AG04449 (cell line): ENCODE measurements at regions not wholly inside any gene's neighbourhood (a gene's known extent, or its start where the extent isn't known, plus 50 kb on each side); places are given as distances from the start of the nearest gene placed in this dataset.

Experiments used
- CTCF ChIA-PET: fragments of 350-600 bp; formaldehyde crosslinking; extraction: SDS; loops from one replicate; lab custom pipeline; 2021; ENCODE audit warnings: antibody characterized with exemption; lab: Yijun Ruan, JAX
- POLR2A ChIA-PET: fragments of 400-600, 350-600 bp; formaldehyde crosslinking; extraction: SDS; loops from one replicate; lab custom pipeline; 2020; ENCODE audit warnings: antibody characterized with exemption, inconsistent platforms; lab: Yijun Ruan, JAX
- DNase-seq: peaks from one replicate; pipeline ENCODE4 v3.0.0-alpha.2; 2010; ENCODE audit warnings: low read depth, low spot score
- H3K4me3 ChIP-seq: 2 replicates; pipeline ENCODE4 v1.5.1; 2011; ENCODE audit warnings: low read depth, mild to moderate bottlenecking, control low read depth, low read length
- TF ChIP-seq, protein P1 (sequence below): IDR thresholded peaks from one replicate; pipeline ENCODE4 v1.5.1; 2011; ENCODE audit warnings: mild to moderate bottlenecking, moderate library complexity, low read length, control low read depth, inconsistent platforms; ENCODE audit not compliant: insufficient read depth; ENCODE audit errors: missing control alignments

DNA sequence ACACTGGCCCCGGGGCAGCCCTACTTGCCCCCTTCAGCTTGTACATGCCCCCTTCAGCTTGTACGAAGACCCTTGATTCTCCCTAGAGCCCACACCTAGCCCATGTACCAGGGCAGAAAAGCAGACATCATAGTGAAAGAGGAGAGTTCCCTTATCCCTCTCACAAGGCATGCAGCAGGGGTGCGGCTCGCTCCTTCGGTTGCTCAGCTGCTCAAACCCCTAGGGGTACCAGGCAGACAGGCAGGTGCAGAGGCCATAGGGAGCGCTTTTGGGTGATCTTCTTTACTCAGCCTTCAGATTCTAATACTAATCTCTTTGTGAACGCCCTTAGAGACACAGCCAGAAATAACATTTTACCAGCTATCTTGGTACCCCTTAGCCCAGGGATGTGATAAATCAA, 286.3 kb downstream of the NPIPA8 start:
- CTCF ChIA-PET = no interaction called here
- H3K4me3 ChIP-seq = no peak overlapping the region
- TF ChIP-seq, protein P1, sequence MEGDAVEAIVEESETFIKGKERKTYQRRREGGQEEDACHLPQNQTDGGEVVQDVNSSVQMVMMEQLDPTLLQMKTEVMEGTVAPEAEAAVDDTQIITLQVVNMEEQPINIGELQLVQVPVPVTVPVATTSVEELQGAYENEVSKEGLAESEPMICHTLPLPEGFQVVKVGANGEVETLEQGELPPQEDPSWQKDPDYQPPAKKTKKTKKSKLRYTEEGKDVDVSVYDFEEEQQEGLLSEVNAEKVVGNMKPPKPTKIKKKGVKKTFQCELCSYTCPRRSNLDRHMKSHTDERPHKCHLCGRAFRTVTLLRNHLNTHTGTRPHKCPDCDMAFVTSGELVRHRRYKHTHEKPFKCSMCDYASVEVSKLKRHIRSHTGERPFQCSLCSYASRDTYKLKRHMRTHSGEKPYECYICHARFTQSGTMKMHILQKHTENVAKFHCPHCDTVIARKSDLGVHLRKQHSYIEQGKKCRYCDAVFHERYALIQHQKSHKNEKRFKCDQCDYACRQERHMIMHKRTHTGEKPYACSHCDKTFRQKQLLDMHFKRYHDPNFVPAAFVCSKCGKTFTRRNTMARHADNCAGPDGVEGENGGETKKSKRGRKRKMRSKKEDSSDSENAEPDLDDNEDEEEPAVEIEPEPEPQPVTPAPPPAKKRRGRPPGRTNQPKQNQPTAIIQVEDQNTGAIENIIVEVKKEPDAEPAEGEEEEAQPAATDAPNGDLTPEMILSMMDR = no peak
- DNase-seq = no peak
- POLR2A ChIA-PET = no interaction called here

DNA sequence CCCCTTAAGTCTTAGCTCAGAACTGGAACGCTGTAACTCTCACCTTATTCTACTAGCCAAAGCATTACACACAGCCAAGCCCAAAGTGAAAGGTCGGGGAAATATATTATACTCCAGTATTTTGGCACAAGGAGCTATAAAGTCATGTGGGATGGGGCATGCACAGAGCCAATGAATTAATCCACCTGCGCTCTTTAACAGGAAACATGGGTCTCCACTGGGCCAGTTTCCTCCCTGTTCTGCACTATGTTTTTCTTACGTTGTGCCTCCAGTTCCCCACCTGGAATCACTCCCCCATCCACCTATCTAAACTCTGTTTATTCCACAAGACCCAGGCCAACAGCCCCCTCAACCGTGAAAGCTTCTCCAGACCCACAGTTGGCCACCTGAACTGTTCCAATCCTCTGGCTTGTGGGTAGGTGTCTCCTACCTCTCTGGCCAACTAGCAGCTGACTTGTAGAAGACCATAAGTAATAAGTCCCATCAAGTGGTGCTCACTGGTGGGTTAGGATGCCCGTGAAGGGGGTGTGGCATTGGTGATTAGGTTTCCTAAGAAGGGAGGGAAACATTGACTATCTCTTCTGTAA, 286.9 kb downstream of the NPIPA8 start:
- TF ChIP-seq, protein P1 = no peak
- POLR2A ChIA-PET = no interaction called here
- DNase-seq = no peak
- no peak overlapping the region for H3K4me3 ChIP-seq
- CTCF ChIA-PET = no interaction called here

DNA sequence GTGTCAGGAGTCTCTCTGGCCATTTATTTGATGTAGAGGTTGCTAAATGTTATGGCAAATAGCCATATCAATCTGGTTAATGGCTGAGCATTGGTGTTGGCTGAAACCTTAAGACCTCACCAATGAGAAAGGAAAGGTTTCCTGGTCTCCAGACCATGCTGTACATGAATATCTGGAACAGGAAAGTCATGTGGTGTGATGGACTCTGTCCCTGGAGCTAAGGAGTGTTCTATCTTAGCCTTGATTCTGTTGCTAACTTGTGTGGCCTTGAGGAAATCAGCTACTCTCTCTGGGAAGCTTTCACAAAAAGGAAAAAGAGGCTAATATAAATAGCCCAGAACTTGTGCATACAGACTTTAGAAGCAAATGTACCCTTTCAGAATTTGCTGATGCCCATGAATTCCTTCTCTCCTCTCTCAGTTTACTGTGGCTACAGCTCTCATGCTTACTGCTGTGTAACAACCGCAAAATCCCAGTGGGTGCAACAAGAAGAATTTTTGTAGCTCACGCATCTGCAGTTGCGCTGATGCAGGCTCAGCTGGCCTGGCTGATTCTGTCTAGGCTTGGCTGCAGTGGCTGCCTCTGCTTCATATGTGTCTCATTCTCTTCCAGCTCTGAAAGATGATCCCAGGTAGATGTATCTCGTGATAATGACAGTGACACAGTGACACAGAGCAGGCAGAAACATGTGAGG, 287.5 kb downstream of the NPIPA8 start:
- TF ChIP-seq, protein P1 = no peak
- ChIA-PET CTCF (no interaction called here), POLR2A (no interaction called here)
- no peak overlapping the region for H3K4me3 ChIP-seq
- DNase-seq = no peak

DNA sequence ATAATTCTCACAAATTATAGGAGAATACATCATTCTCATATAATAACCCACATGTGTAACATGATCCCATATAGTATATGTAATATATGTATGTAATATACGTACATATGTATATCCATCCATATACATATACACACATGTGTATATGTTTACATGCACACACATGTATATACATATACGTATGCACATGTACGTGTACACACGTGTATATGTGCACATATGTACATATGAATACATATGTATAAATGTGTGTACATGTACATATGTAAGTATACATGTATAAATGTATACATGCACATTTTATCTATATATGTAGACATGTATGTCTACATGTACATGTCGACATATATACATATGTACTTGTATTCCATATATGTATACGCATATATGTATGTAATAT, 288.8 kb downstream of the NPIPA8 start:
- H3K4me3 ChIP-seq = no peak overlapping the region
- DNase-seq = no peak
- POLR2A ChIA-PET = no interaction called here
- CTCF ChIA-PET = no interaction called here
- TF ChIP-seq, protein P1 = no peak

DNA sequence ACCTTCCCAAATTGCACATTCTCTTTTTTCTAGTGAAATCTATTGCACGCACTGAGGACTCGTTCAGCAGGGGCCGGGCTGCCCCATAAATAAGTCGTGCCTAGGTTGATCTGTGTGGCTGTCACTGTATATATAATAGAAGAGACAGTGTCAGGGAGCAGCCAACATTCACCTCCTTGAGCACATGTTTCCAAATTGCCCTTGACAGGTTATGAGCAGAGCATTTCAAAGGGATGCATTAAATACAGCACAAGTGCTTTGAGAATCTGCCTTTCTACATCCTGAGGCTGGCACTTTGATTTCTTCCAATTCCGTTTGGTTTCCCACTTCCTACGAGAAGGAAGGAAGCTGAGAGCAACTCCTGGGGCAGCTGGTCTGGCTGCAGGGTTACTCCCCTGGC, 291.2 kb downstream of the NPIPA8 start:
- ChIA-PET POLR2A (no interaction called here), CTCF (no interaction called here)
- no peak overlapping the region for H3K4me3 ChIP-seq
- DNase-seq = no peak
- TF ChIP-seq, protein P1 = no peak

DNA sequence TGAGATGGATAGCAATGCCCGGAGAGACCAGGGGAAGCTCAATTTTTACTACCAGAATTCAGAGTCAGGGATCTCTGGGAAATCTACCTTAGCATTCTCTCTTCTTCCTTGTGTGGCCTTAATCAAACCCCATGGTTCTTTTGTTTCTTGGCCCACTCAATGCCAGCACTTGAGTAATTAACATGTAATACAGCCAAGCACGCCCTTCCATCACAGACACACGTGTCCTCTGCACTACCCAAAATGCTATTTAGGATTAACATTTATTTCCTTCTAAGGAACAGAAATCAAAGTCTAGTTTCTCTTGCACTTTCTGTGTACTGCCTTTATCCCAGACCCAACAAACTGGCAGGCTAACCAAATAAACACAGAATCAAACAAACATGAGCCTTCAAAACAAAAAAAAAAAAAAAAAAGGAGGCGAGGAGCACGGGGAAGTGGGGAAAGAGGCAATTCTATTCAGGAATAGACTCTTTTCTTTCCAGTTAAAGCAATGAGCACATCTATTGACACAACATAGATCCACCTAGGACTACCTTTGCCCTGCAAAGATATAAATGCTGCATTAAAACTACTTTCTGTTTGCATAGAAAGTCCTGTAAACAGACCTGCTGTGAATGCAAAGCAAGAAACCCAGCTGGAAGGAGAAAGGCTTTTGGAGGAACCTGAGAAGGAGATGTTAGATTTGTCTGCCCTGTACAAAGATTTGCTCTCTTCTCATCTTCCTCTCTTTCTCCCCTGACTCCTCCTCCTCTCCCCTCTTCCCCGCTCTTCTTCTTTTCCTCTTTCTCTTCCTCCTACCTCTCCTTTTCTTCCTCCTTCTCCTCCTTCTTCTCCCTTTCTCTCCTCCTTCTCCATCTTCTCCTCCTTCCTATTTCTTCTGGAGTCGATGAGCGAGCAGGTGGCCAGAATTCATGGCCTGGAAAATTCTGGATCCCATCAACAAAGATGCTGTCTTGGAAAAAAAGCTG, 294.4 kb downstream of the NPIPA8 start:
- ChIA-PET CTCF (no interaction called here), POLR2A (no interaction called here)
- H3K4me3 ChIP-seq = no peak overlapping the region
- TF ChIP-seq, protein P1 = no peak
- no peak for DNase-seq
